ENCODE measurements at regions not wholly inside any gene's neighbourhood (a gene's known extent, or its start where the extent isn't known, plus 50 kb on each side); places are given as distances from the start of the nearest gene placed in this dataset.

DNA sequence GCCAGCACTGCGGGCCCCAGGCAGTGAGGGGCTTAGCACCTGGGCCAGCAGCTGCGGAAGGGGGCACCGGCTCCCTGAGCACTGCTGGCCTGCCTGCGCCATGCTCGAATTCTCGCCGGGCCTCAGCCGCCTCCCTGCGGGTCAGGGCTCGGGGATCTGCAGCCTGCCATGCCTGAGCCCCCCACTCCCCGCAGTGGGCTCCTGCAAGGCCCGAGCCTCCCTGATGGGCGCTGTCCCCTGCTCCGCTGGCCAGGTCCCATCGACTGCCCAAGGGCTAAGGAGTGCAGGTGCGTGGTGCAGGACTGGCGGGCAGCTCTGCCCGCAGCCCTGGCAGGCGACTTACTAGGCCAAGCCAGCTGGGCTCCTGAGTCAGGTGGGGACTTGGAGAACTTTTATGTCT, 133.3 kb upstream of the LMNTD1 start:
- TF ChIP-seq, protein P1, sequence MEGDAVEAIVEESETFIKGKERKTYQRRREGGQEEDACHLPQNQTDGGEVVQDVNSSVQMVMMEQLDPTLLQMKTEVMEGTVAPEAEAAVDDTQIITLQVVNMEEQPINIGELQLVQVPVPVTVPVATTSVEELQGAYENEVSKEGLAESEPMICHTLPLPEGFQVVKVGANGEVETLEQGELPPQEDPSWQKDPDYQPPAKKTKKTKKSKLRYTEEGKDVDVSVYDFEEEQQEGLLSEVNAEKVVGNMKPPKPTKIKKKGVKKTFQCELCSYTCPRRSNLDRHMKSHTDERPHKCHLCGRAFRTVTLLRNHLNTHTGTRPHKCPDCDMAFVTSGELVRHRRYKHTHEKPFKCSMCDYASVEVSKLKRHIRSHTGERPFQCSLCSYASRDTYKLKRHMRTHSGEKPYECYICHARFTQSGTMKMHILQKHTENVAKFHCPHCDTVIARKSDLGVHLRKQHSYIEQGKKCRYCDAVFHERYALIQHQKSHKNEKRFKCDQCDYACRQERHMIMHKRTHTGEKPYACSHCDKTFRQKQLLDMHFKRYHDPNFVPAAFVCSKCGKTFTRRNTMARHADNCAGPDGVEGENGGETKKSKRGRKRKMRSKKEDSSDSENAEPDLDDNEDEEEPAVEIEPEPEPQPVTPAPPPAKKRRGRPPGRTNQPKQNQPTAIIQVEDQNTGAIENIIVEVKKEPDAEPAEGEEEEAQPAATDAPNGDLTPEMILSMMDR (IDR thresholded peaks at IDR 0.05; ENCODE audit: low read length): no peak
- TF ChIP-seq EZH2 (optimal IDR thresholded peaks at IDR 0.05; ENCODE audit: low read depth, low read length): no peak

All from MM.1S (cell line).